HPDE6-E6E7 (cell line): ENCODE measurements at regions not wholly inside any gene's neighbourhood (a gene's known extent, or its start where the extent isn't known, plus 50 kb on each side); places are given as distances from the start of the nearest gene placed in this dataset.

Source experiments
- DNase-seq: peaks from one replicate; pipeline ENCODE4 v3.0.0; 2011; ENCODE audit warnings: missing footprints; ENCODE audit errors: extremely low spot score

GRCh38 chr22:27340047-27340446 is 461.5 kb downstream of the MN1 start:
- DNase-seq = no peak

GRCh38 chr22:27344546-27344945 is 457.0 kb downstream of the MN1 start:
- DNase-seq = no peak

- DNase-seq = no peak
These were observed 455.9 kb downstream of the MN1 start for GRCh38 chr22:27345691-27346090.

- no peak for DNase-seq
These were observed 453.6 kb downstream of the MN1 start for GRCh38 chr22:27347951-27348350.

GRCh38 chr22:27348634-27349033 is 452.9 kb downstream of the MN1 start:
- DNase-seq = no peak

GRCh38 chr22:27349456-27349855 is 452.1 kb downstream of the MN1 start:
- no peak for DNase-seq

GRCh38 chr22:27350306-27350705 is 451.2 kb downstream of the MN1 start:
- no peak for DNase-seq

GRCh38 chr22:27352426-27352825 is 449.1 kb downstream of the MN1 start:
- no peak for DNase-seq

- no peak for DNase-seq
These were observed 443.3 kb downstream of the MN1 start for GRCh38 chr22:27358096-27358870.

- no peak for DNase-seq
These were observed 431.3 kb downstream of the MN1 start for GRCh38 chr22:27370269-27370668.

GRCh38 chr22:27370987-27371386 is 430.6 kb downstream of the MN1 start:
- DNase-seq = no peak

GRCh38 chr22:27372364-27372763 is 429.2 kb downstream of the MN1 start:
- DNase-seq = no peak

- no peak for DNase-seq
These were observed 428.4 kb downstream of the MN1 start for GRCh38 chr22:27372969-27373670.

- no peak for DNase-seq
These were observed 423.9 kb downstream of the MN1 start for GRCh38 chr22:27377501-27378295.

GRCh38 chr22:27378311-27378800 is 423.2 kb downstream of the MN1 start:
- DNase-seq = no peak

- DNase-seq = no peak
These were observed 422.6 kb downstream of the MN1 start for GRCh38 chr22:27378995-27379394.

- DNase-seq = no peak
These were observed 420.7 kb downstream of the MN1 start for GRCh38 chr22:27380855-27381254.

GRCh38 chr22:27381552-27381951 is 420.0 kb downstream of the MN1 start:
- DNase-seq = no peak

- DNase-seq = no peak
These were observed 419.4 kb downstream of the MN1 start for GRCh38 chr22:27381960-27382742.

- DNase-seq = no peak
These were observed 418.6 kb downstream of the MN1 start for GRCh38 chr22:27382947-27383346.

GRCh38 chr22:27383896-27384295 is 417.7 kb downstream of the MN1 start:
- no peak for DNase-seq
